HCT116 (cell line): ENCODE measurements at regions not wholly inside any gene's neighbourhood (a gene's known extent, or its start where the extent isn't known, plus 50 kb on each side); places are given as distances from the start of the nearest gene placed in this dataset.

Source experiments
- JUND ChIP-seq: IDR thresholded peaks from 2 replicates; pipeline ENCODE4 v1.6.1; 2012
- POLR2A ChIP-seq: IDR thresholded peaks from 2 replicates; pipeline ENCODE4 v1.7.0; 2011; ENCODE audit warnings: borderline replicate concordance; ENCODE audit not compliant: insufficient read depth, insufficient read length; ENCODE audit errors: extremely low read depth
- RAD21 ChIP-seq: IDR thresholded peaks from 2 replicates; pipeline ENCODE4 v1.6.1; 2012; ENCODE audit warnings: low read depth, mild to moderate bottlenecking
- SIN3A ChIP-seq: IDR thresholded peaks from 2 replicates; pipeline ENCODE4 v1.6.1; 2012; ENCODE audit warnings: low read depth
- ZFX ChIP-seq: fragments of 450-650 bp; IDR thresholded peaks from 2 replicates; pipeline ENCODE4 v1.6.1; 2017
- TF ChIP-seq, protein P1 (sequence below), 3 experiments: fragments of 200-600 bp in 1 of 3; sonication (generic) in 1 of 3; IDR thresholded peaks in 2 of 3; conservative IDR thresholded peaks in 1 of 3; 2 replicates each; pipeline ENCODE4 v1.5.1; 2012 to 2017; ENCODE audit warnings: low read depth in 2 of 3, low read length in 2 of 3, antibody characterized with exemption in 1 of 3, borderline replicate concordance in 1 of 3, control low read depth in 1 of 3, mild to moderate bottlenecking in 1 of 3, mixed read lengths in 1 of 3, mixed run types in 1 of 3, moderate library complexity in 1 of 3; ENCODE audit not compliant: insufficient read depth in 1 of 3
- TF ChIP-seq, protein P2 (sequence below): IDR thresholded peaks from 2 replicates; pipeline ENCODE4 v1.6.1; 2011; ENCODE audit warnings: mild to moderate bottlenecking, low read length, moderate library complexity; ENCODE audit not compliant: insufficient replicate concordance; ENCODE audit errors: extremely low read depth

DNA sequence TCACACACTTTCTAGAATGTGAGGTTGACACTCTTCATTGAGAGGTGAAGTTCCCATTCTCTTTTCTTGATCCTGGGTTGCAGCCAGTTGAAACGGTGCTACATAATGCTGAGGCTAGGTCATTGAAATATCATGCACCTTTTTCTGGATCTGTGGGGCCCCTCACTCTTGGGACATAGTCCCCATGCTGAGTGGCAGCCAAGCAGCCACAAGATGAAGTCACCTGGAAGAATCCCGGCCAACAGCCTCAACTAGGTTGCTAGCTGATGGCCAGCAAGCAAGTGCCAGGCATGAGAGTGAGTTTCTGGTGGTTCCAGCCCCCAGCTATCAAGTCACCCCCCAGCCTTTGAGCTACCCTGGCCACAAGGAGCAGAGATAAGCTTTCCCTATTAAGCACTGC is 148.5 kb upstream of the TSHZ3 start:
- TF ChIP-seq POLR2A: no peak
- TF ChIP-seq SIN3A: no peak
- TF ChIP-seq, protein P1, sequence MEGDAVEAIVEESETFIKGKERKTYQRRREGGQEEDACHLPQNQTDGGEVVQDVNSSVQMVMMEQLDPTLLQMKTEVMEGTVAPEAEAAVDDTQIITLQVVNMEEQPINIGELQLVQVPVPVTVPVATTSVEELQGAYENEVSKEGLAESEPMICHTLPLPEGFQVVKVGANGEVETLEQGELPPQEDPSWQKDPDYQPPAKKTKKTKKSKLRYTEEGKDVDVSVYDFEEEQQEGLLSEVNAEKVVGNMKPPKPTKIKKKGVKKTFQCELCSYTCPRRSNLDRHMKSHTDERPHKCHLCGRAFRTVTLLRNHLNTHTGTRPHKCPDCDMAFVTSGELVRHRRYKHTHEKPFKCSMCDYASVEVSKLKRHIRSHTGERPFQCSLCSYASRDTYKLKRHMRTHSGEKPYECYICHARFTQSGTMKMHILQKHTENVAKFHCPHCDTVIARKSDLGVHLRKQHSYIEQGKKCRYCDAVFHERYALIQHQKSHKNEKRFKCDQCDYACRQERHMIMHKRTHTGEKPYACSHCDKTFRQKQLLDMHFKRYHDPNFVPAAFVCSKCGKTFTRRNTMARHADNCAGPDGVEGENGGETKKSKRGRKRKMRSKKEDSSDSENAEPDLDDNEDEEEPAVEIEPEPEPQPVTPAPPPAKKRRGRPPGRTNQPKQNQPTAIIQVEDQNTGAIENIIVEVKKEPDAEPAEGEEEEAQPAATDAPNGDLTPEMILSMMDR (IDR thresholded peaks at IDR 0.05 in 2 of 3, conservative IDR thresholded peaks at IDR 0.05 in 1 of 3; ENCODE audit: borderline replicate concordance in 1 of 3, insufficient read depth in 1 of 3, low read depth in 2 of 3, low read length in 2 of 3): no peak
- no peak for TF ChIP-seq JUND
- TF ChIP-seq ZFX: no peak
- TF ChIP-seq, protein P2, sequence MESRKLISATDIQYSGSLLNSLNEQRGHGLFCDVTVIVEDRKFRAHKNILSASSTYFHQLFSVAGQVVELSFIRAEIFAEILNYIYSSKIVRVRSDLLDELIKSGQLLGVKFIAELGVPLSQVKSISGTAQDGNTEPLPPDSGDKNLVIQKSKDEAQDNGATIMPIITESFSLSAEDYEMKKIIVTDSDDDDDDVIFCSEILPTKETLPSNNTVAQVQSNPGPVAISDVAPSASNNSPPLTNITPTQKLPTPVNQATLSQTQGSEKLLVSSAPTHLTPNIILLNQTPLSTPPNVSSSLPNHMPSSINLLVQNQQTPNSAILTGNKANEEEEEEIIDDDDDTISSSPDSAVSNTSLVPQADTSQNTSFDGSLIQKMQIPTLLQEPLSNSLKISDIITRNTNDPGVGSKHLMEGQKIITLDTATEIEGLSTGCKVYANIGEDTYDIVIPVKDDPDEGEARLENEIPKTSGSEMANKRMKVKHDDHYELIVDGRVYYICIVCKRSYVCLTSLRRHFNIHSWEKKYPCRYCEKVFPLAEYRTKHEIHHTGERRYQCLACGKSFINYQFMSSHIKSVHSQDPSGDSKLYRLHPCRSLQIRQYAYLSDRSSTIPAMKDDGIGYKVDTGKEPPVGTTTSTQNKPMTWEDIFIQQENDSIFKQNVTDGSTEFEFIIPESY: no peak
- TF ChIP-seq RAD21: no peak
